A549 (cell line): ENCODE measurements at regions not wholly inside any gene's neighbourhood (a gene's known extent, or its start where the extent isn't known, plus 50 kb on each side); places are given as distances from the start of the nearest gene placed in this dataset.

Experiments used
- CHD4 ChIP-seq: fragments of 200-600 bp; sonication (generic); IDR thresholded peaks from 2 replicates; pipeline ENCODE4 v1.6.1; 2016; ENCODE audit warnings: antibody characterized with exemption, mild to moderate bottlenecking, borderline replicate concordance
- EHMT2 ChIP-seq: fragments of 200-600 bp; sonication (generic); IDR thresholded peaks from 2 replicates; pipeline ENCODE4 v1.6.1; 2016; ENCODE audit warnings: antibody characterized with exemption, low read depth, mild to moderate bottlenecking, moderate library complexity
- KDM1A ChIP-seq: fragments of 200-600 bp; sonication (generic); IDR thresholded peaks from 2 replicates; pipeline ENCODE4 v1.6.1; 2016; ENCODE audit warnings: low read depth, mild to moderate bottlenecking
- MYC ChIP-seq: IDR thresholded peaks from 2 replicates; pipeline ENCODE4 v1.6.1; 2012; ENCODE audit warnings: mild to moderate bottlenecking, inconsistent platforms, low read length, improper control_type of control experiment, borderline replicate concordance
- RCOR1 ChIP-seq: fragments of 150-350 bp; IDR thresholded peaks from 2 replicates; pipeline ENCODE4 v1.6.1; 2014; ENCODE audit warnings: antibody characterized with exemption, low read length, low read depth
- TF ChIP-seq, protein P1 (sequence below): fragments of >200 bp; sonication (Bioruptor Twin); formaldehyde crosslinking; IDR thresholded peaks from 3 replicates; pipeline ENCODE4 v1.5.1; 2016
- TF ChIP-seq, protein P2 (sequence below): fragments of 200-600 bp; sonication (generic); IDR thresholded peaks from 2 replicates; pipeline ENCODE4 v1.6.1; 2016; ENCODE audit warnings: antibody characterized with exemption, mild to moderate bottlenecking, moderate library complexity
- TF ChIP-seq, protein P3 (sequence below): IDR thresholded peaks from 2 replicates; pipeline ENCODE4 v1.6.1; 2012
- TF ChIP-seq, protein P4 (sequence below): IDR thresholded peaks from 2 replicates; pipeline ENCODE4 v1.6.1; 2012

DNA sequence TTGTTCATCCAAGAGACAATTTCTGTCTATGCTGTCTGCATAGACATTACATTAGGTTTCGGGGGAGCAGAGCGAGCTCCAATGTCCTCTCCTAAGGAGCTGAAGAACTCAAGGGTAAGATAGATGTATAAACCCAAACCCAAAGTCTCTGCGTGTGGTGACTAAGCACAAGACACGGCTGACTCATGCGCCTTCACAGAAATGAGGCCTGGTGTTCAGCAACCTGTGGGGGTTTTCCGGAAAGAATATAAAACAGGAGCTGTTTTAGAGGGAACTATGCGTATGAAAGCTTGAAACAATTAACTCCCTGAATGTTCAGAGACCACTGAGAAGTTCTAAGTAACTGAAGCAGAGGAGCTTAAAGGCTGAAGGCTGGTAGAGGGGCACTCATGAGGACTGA lies 154.7 kb downstream of the SOX11 start:
- TF ChIP-seq, protein P1, sequence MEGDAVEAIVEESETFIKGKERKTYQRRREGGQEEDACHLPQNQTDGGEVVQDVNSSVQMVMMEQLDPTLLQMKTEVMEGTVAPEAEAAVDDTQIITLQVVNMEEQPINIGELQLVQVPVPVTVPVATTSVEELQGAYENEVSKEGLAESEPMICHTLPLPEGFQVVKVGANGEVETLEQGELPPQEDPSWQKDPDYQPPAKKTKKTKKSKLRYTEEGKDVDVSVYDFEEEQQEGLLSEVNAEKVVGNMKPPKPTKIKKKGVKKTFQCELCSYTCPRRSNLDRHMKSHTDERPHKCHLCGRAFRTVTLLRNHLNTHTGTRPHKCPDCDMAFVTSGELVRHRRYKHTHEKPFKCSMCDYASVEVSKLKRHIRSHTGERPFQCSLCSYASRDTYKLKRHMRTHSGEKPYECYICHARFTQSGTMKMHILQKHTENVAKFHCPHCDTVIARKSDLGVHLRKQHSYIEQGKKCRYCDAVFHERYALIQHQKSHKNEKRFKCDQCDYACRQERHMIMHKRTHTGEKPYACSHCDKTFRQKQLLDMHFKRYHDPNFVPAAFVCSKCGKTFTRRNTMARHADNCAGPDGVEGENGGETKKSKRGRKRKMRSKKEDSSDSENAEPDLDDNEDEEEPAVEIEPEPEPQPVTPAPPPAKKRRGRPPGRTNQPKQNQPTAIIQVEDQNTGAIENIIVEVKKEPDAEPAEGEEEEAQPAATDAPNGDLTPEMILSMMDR = no peak
- TF ChIP-seq, protein P2, sequence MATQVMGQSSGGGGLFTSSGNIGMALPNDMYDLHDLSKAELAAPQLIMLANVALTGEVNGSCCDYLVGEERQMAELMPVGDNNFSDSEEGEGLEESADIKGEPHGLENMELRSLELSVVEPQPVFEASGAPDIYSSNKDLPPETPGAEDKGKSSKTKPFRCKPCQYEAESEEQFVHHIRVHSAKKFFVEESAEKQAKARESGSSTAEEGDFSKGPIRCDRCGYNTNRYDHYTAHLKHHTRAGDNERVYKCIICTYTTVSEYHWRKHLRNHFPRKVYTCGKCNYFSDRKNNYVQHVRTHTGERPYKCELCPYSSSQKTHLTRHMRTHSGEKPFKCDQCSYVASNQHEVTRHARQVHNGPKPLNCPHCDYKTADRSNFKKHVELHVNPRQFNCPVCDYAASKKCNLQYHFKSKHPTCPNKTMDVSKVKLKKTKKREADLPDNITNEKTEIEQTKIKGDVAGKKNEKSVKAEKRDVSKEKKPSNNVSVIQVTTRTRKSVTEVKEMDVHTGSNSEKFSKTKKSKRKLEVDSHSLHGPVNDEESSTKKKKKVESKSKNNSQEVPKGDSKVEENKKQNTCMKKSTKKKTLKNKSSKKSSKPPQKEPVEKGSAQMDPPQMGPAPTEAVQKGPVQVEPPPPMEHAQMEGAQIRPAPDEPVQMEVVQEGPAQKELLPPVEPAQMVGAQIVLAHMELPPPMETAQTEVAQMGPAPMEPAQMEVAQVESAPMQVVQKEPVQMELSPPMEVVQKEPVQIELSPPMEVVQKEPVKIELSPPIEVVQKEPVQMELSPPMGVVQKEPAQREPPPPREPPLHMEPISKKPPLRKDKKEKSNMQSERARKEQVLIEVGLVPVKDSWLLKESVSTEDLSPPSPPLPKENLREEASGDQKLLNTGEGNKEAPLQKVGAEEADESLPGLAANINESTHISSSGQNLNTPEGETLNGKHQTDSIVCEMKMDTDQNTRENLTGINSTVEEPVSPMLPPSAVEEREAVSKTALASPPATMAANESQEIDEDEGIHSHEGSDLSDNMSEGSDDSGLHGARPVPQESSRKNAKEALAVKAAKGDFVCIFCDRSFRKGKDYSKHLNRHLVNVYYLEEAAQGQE = no peak
- no peak for TF ChIP-seq MYC
- TF ChIP-seq EHMT2 = no peak
- TF ChIP-seq CHD4 = no peak
- no peak for TF ChIP-seq KDM1A
- TF ChIP-seq, protein P3, sequence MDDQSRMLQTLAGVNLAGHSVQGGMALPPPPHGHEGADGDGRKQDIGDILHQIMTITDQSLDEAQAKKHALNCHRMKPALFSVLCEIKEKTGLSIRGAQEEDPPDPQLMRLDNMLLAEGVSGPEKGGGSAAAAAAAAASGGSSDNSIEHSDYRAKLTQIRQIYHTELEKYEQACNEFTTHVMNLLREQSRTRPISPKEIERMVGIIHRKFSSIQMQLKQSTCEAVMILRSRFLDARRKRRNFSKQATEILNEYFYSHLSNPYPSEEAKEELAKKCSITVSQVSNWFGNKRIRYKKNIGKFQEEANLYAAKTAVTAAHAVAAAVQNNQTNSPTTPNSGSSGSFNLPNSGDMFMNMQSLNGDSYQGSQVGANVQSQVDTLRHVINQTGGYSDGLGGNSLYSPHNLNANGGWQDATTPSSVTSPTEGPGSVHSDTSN = no peak
- TF ChIP-seq, protein P4, sequence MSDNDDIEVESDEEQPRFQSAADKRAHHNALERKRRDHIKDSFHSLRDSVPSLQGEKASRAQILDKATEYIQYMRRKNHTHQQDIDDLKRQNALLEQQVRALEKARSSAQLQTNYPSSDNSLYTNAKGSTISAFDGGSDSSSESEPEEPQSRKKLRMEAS = no peak
- TF ChIP-seq RCOR1 = no peak
